Spleen (tissue), 11 donors: ENCODE measurements at regions not wholly inside any gene's neighbourhood (a gene's known extent, or its start where the extent isn't known, plus 50 kb on each side); places are given as distances from the start of the nearest gene placed in this dataset.
A peak's percentile ranks its signal among the peaks of the same experiment; 100 is the strongest.
"Not testable (repeated sequence)": the region's sequence is repeated elsewhere in the genome, so short reads cannot be mapped to it uniquely, and the experiment has no call there.

Experiments
- DNase-seq: peaks from one replicate; pipeline ENCODE4 v3.0.0-alpha.2; 2020
- H3K27ac ChIP-seq, 8 donors: fragments of 200-600 bp; sonication (generic) in 7 of 8; 1 replicate in 4 of 8; 2 replicates in 4 of 8; pipeline versions ENCODE4 v1.5.0 to v1.8.0; 2016 to 2021; ENCODE audit warnings: inconsistent platforms in 4 of 8, mild to moderate bottlenecking in 4 of 8, moderate library complexity in 1 of 8
- H3K27me3 ChIP-seq, 7 donors: fragments of 200-600 bp; sonication (generic) in 6 of 7; replicated peaks in 1 of 7; 1 replicate in 4 of 7; 2 replicates in 3 of 7; pipeline versions ENCODE4 v1.5.0 to v1.8.0; 2016 to 2021; ENCODE audit warnings: inconsistent platforms in 3 of 7, mild to moderate bottlenecking in 1 of 7
- H3K36me3 ChIP-seq, 6 donors: fragments of 200-600 bp; sonication (generic) in 5 of 6; 1 replicate in 4 of 6; 2 replicates in 2 of 6; pipeline versions ENCODE4 v1.5.0 to v1.8.0; 2016 to 2021; ENCODE audit warnings: inconsistent platforms in 2 of 6
- H3K4me1 ChIP-seq, 6 donors: fragments of 200-600 bp; sonication (generic) in 5 of 6; 1 replicate in 3 of 6; 2 replicates in 3 of 6; pipeline versions ENCODE4 v1.5.0 to v1.8.0; 2016 to 2021; ENCODE audit warnings: inconsistent platforms in 3 of 6
- H3K4me3 ChIP-seq, 8 donors: fragments of 200-600 bp; sonication (generic) in 7 of 8; 1 replicate in 4 of 8; 2 replicates in 4 of 8; pipeline versions ENCODE4 v1.5.0 to v1.8.0; 2016 to 2021; ENCODE audit warnings: inconsistent platforms in 4 of 8, mild to moderate bottlenecking in 4 of 8, moderate library complexity in 2 of 8
- H3K9me3 ChIP-seq, 8 donors: fragments of 200-600 bp; sonication (generic) in 7 of 8; 1 replicate in 4 of 8; 2 replicates in 4 of 8; pipeline versions ENCODE4 v1.5.0 to v1.8.0; 2016 to 2021; ENCODE audit warnings: inconsistent platforms in 4 of 8
- CTCF ChIP-seq, 11 experiments: fragments of 200-600 bp in 7 of 11; fragments of 450-650 bp in 4 of 11; sonication (generic) in 4 of 11; IDR thresholded peaks in 8 of 11; conservative IDR thresholded peaks in 3 of 11; 1 replicate in 7 of 11; 2 replicates in 4 of 11; pipeline versions ENCODE4 v1.4.0 to v1.8.0; 2016 to 2021; ENCODE audit warnings: antibody characterized with exemption in 11 of 11, inconsistent platforms in 4 of 11, mild to moderate bottlenecking in 1 of 11
- WGBS, 5 donors: extraction: QIAGEN DNeasy Blood & Tissue Kit in 3 of 5; methylation state at CpG; one replicate each; pipeline versions ENCODE4 v1.1.5 to v1.1.7; 2013 to 2018; 5-methylcytosine and 5-hydroxymethylcytosine counted together
- intact Hi-C: fragments of 100-400 bp; cut with DNase I; formaldehyde crosslinking; loops from one replicate; pipeline ENCODE4 v1.15.0; 2023; ENCODE audit warnings: low total_unique reads
- donor health status: healthy with polysubstance abuse.
- donor health status: DM: no; HTN: no; CAD: no; lungs with moderate emphysema.
- donor health status: DM: no; HTN: no; CAD: no.
- donor health status: Bipolar disorder and iron deficiency.
- donor health status: healthy.
- donor health status: DM: no; HTN: no; CAD: no.
- donor health status: DM: yes; HTN: yes; CAD: no.

GRCh38 chr1:224012162-224012561, 101.7 kb upstream of the FBXO28 start:
- H3K9me3 ChIP-seq: peaks cover 0 to 22% (median 13%) of the 10 kb centered on the region in 8 donors
- H3K4me1 ChIP-seq, H3K4me3 ChIP-seq, H3K27me3 ChIP-seq, DNase-seq, H3K27ac ChIP-seq, intact Hi-C loops: not testable (repeated sequence)
- peaks cover 0 to 11% (median 0%) of the 10 kb centered on the region in 6 donors for H3K36me3 ChIP-seq
- 75 to 91% (median 88%) methylated on average over 15 of the region's 15 CpGs for WGBS, 5 donors

- intact Hi-C loops, H3K4me1 ChIP-seq, H3K27me3 ChIP-seq, H3K4me3 ChIP-seq, DNase-seq, H3K27ac ChIP-seq: not testable (repeated sequence)
- Histone ChIP-seq H3K36me3 (peaks cover 0 to 13% (median 0%) of the 10 kb centered on the region in 6 donors), H3K9me3 (peaks cover 0 to 22% (median 13%) of the 10 kb centered on the region in 8 donors)
- 80 to 91% (median 86%) methylated on average over 7 of the region's 7 CpGs for WGBS, 5 donors
Observed at GRCh38 chr1:224011751-224012150, 102.2 kb upstream of the FBXO28 start.

- intact Hi-C loops: not testable (repeated sequence)
Observed at GRCh38 chr1:224011153-224011552, 102.8 kb upstream of the FBXO28 start.

GRCh38 chr1:224005973-224006372, 107.9 kb upstream of the FBXO28 start:
- intact Hi-C loops, H3K4me3 ChIP-seq, H3K27ac ChIP-seq, DNase-seq, H3K4me1 ChIP-seq, H3K27me3 ChIP-seq, H3K9me3 ChIP-seq: not testable (repeated sequence)
- 90 to 97% (median 93%) methylated on average over 3 of the region's 3 CpGs for WGBS, 5 donors
- peaks cover 0 to 23% (median 0%) of the 10 kb centered on the region in 6 donors for H3K36me3 ChIP-seq

More at GRCh38 chr1:224011153-224011552, 102.8 kb upstream of the FBXO28 start:
- not testable (repeated sequence) for H3K4me1 ChIP-seq, H3K4me3 ChIP-seq, H3K27me3 ChIP-seq, H3K27ac ChIP-seq, DNase-seq
- 92 to 100% (median 98%) methylated on average over 6 to 7 of the region's 7 CpGs for WGBS, 5 donors
- peaks cover 0 to 13% (median 0%) of the 10 kb centered on the region in 6 donors for H3K36me3 ChIP-seq
- H3K9me3 ChIP-seq: peaks cover 0 to 22% (median 13%) of the 10 kb centered on the region in 8 donors

GRCh38 chr1:224004552-224005315, 109.2 kb upstream of the FBXO28 start:
- DNase-seq, H3K4me3 ChIP-seq, intact Hi-C loops, H3K9me3 ChIP-seq, H3K27me3 ChIP-seq, H3K4me1 ChIP-seq: not testable (repeated sequence)
- H3K27ac ChIP-seq: peak overlapping the region in 1 of 8 donors; percentile 60
- peaks cover 0 to 23% (median 0%) of the 10 kb centered on the region in 6 donors for H3K36me3 ChIP-seq
- WGBS, 5 donors: 78 to 83% (median 81%) methylated on average over 4 of the region's 4 CpGs
- peak in 7 of 11 experiments; percentile 20 to 54 (median 46) for TF ChIP-seq CTCF (IDR thresholded peaks at IDR 0.05 in 8 of 11, conservative IDR thresholded peaks at IDR 0.05 in 3 of 11)

GRCh38 chr1:224003896-224004295, 110.0 kb upstream of the FBXO28 start:
- H3K9me3 ChIP-seq, DNase-seq, intact Hi-C loops, H3K27me3 ChIP-seq, H3K4me3 ChIP-seq: not testable (repeated sequence)
- WGBS, 5 donors: 0% methylated on average over 1 of the region's 1 CpG
- peak overlapping the region in 3 of 8 donors; percentile 28 to 60 (median 48) for H3K27ac ChIP-seq
- peaks cover 0 to 22% (median 0%) of the 10 kb centered on the region in 6 donors for H3K36me3 ChIP-seq
- H3K4me1 ChIP-seq: peaks cover 0 to 11% (median 4%) of the 10 kb centered on the region in 6 donors

- peaks cover 0 to 13% (median 6%) of the 10 kb centered on the region in 6 donors for H3K4me1 ChIP-seq
- H3K27me3 ChIP-seq, H3K9me3 ChIP-seq, intact Hi-C loops, H3K27ac ChIP-seq, H3K4me3 ChIP-seq, DNase-seq: not testable (repeated sequence)
- WGBS, 5 donors: 93 to 98% (median 97%) methylated on average over 2 of the region's 2 CpGs
- peaks cover 0 to 14% (median 0%) of the 10 kb centered on the region in 6 donors for H3K36me3 ChIP-seq
Observed at GRCh38 chr1:224001757-224002156, 112.2 kb upstream of the FBXO28 start.

GRCh38 chr1:223999761-224000160, 114.2 kb upstream of the FBXO28 start:
- intact Hi-C loops, H3K27me3 ChIP-seq, H3K27ac ChIP-seq, H3K4me3 ChIP-seq, H3K36me3 ChIP-seq, H3K9me3 ChIP-seq, DNase-seq: not testable (repeated sequence)
- 84 to 94% (median 90%) methylated on average over 3 to 4 of the region's 4 CpGs for WGBS, 5 donors
- peaks cover 0 to 13% (median 6%) of the 10 kb centered on the region in 6 donors for H3K4me1 ChIP-seq

GRCh38 chr1:223998676-223999455, 115.0 kb upstream of the FBXO28 start:
- H3K4me3 ChIP-seq: not testable (repeated sequence)
- 39 to 52% (median 50%) methylated on average over 3 to 4 of the region's 4 CpGs for WGBS, 5 donors

More at GRCh38 chr1:223998676-223999455, 115.0 kb upstream of the FBXO28 start:
- H3K27me3 ChIP-seq, DNase-seq, H3K36me3 ChIP-seq, intact Hi-C loops, H3K9me3 ChIP-seq: not testable (repeated sequence)
- H3K4me1 ChIP-seq: peaks cover 0 to 19% (median 8%) of the 10 kb centered on the region in 6 donors
- peak overlapping the region in 3 of 8 donors; percentile 23 to 56 (median 42) for H3K27ac ChIP-seq
